ENCODE measurements at regions not wholly inside any gene's neighbourhood (a gene's known extent, or its start where the extent isn't known, plus 50 kb on each side); places are given as distances from the start of the nearest gene placed in this dataset.
A peak's percentile ranks its signal among the peaks of the same experiment; 100 is the strongest.

GRCh38 chr3:181764544-181764943, 52.8 kb downstream of the SOX2 start:
- no peak for DNase-seq

- DNase-seq, result no peak
Measured at GRCh38 chr3:181770296-181770695, 58.6 kb downstream of the SOX2 start.

DNA sequence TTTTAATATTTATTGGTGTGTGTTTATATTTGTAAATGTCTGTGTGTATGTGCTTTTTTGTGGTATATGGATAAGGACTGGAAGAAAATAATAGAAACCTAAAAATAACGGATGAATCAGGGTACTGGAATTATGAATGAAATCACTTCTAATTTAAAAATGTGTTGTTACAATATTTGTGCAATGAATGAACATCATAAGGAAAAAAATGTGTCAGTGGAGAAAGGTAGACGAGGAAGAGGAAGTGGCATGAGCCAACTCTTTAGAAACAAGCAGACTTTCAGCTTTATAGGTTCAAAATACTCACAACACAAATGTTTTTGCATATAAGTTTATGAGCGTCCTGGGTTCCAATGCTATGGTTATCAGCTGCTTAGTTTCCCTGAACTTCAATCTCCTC, 59.4 kb downstream of the SOX2 start:
- no peak for DNase-seq

DNA sequence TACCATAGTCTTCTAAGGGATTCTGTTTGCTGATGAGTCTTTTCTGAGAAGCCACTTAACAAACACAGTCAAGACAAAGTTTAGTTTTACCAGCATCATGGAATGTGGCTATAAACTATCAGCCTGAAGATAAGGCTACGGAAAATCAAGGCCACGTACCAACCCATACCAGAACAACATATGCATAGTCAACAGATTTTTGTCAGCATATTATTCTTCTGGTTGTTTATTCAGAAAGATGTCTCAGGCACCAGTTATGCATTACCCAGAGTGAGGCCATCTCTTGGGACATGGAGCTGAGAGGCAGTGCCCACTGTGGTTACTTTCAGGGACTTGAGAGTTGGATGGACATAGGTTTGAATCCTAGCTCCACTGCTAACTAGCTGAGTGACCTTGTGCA, 60.4 kb downstream of the SOX2 start:
- no peak for DNase-seq

DNA sequence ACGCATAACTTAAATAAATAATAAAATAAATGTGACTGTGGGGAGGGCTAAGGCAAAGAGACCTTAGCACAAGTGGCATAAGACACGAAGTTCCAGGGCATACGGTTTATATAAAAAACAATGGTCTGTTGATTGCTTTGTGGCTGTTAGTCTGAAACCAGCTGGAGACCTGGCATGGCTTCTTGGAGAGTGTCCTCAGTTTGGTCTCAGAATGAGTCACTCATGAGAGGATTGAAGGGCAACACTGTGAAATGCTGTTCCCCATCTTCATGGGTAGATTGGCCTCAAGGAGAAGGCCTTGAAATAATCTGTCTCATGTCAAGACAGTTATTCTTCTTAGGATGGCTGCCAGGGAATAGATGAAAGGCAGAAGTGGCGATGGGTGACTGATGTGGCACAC, 62.2 kb downstream of the SOX2 start:
- DNase-seq, result no peak

DNA sequence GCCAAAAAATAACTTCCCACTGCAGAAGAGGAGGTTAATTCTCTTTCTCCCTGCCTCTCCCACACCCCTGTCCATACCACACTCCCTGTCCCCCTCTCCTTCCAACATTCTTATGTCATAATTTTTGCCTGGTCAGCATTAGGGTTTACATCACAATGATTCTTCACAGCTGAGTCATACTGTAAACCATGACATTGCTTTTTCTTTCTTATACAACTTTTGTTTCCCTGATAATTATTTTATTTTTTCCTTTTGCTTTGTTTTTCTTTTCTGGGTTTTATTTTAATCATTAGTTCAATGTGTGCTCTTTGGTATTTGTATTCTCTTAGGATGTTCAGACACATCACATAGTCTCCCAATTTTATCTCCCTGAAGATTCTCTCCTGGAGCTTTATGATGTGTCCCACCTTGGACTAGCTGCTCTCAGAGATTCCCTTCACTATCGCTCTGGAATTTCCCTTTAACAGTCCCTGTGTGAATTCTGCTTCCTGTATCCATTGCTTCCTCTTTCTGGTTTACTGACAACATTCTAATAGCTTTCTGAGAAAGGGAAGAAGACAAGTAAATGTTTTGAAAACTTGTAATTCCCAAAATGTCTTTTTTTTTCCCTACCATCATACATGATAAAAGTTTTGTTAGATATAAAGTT, 70.7 kb downstream of the SOX2 start:
- DNase-seq, result no peak

GRCh38 chr3:181790561-181790960, 78.8 kb downstream of the SOX2 start:
- no peak for DNase-seq

- no peak for DNase-seq
Measured at GRCh38 chr3:181791056-181791955, 79.6 kb downstream of the SOX2 start.

- no peak for DNase-seq
Measured at GRCh38 chr3:181793006-181793405, 81.3 kb downstream of the SOX2 start.

- DNase-seq, result no peak
Measured at GRCh38 chr3:181794011-181794790, 82.5 kb downstream of the SOX2 start.

- no peak for DNase-seq
Measured at GRCh38 chr3:181796641-181797040, 84.9 kb downstream of the SOX2 start.

DNA sequence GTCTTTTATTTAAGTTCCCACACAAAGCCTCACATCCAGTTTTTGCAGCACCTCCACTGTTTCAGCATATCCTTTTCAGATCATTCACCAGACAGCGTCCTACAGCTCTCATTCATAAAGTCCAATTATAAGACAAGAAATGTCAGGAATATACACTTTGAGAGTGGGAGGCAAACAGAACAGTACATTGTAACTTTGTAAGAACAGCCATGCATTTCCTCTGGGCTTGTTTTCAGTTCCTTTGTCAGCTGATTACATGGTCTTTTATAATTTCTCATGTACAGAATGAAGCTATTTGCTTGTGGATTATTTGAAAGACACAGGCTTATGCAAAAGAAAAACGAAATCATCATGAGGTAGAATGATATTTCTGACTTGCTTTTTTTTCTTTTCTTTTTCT, 85.7 kb downstream of the SOX2 start:
- DNase-seq, result no peak

GRCh38 chr3:181805703-181806102, 94.0 kb downstream of the SOX2 start:
- no peak for DNase-seq

DNA sequence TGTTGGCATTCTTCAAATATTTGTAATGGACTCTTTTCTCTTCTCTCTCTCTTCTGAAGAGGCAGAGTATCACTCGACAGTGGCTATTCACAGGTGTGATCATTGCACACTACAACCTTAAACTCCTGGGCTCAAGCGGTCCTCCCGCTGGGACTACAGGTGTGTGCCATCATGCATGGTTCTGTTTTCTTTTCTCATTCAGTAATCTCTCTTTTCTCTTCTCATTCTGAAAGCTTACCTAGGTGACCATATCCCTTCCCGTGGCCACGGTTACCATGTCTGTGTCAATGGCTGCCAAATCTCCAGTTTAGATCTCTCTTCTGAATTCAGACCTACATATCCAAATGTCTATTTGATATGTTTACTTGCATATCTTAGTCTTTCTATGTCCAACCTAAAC, 96.3 kb downstream of the SOX2 start:
- no peak for DNase-seq

GRCh38 chr3:181823716-181824115, 112.0 kb downstream of the SOX2 start:
- no peak for DNase-seq

DNA sequence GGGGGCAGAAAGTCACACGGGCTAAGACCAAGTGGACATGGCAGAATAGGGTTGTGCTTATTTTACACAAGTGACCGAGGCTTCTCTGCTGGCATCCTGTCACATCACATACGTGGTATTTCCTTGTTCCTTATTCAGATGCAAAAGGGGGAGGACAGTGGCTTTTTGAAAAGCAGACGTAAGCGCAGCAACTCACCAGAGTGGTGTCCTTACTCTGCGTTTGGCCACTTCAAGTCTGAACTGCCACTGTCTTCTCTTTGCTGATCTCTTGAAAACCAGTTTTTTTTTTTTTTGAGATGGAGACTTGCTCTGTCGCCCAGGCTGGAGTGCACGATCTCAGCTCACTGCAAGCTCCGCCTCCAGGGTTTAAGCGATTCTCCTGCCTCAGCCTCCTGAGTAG, 113.2 kb downstream of the SOX2 start:
- DNase-seq, result no peak

DNA sequence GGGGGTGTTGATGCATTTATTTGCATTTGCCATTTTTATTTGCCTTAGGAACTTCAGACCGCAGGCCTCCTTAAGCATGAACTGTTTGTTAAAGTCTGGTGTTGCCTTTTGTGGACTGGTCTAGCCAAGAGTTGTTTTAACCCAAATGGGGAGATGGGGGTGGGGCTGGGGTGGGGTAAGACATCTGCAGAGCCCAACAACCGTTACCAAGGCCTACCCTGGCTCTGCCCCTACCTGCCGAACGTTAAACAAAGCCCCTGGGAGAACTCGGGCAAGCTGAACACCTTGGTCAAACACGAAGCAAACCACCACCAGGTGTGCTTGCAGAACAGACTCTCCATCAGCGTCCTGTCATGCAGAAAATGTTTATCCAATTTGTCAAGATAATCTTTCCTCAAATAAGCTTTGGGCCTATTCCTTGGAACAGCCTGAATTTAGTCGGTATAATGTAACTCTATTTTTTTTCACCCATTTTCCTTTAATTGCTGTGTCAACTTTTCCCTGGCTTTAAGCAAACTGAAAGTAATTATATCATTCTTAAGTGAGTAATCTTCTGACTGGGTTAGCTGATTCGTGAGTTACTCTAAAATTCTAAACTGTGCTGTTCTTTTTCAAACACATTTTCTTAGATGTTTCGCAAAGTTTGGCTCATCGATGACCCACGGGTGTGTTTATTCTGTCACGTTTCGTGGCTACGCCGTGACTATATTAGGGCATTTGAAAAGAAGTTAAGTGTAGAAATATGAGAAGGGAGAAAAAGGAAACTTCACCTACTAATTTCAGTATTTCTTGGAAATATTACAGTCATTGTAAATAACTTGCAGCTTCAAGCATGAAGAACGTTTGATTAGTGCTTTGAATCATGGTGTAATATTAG, 127.6 kb downstream of the SOX2 start:
- DNase-seq, result peak; percentile 84 to 86

DNA sequence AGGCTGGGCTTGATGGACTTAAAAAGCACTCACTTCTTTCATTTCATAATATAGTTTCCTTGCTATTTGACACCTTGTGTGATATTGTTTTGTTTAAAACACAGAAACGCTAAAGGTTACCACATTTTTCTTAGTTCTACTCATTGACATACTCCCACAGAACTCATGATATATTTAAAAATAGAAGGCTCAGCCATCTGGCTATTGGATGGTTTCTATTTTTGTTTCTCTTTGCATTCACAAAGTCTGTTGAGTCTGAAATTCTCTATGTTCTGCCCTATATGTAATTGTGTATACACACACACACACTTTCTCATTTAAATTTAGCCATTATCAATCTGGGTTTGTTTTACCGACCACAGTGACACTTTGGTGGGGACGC, 128.2 kb downstream of the SOX2 start:
- DNase-seq, result no peak

- DNase-seq, result no peak
Measured at GRCh38 chr3:181844211-181844610, 132.5 kb downstream of the SOX2 start.

DNA sequence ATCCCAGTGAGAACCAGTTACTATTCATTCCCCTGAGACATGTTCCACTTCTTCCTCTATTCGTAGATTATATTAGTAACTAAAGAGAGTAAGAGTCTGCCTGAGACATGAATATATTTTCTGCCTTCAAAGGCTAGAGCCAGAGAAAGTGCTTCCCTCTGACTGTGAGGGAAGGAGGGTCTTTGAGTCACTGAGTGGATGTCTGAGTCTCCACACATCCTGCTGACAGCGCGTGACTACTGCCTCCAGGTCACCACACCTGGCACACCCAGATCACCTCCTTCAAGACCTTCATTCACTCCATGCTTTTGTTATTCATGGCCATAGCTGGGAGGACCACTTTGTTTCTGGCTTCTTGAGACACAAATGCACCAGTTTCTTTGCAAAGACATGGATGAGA, 135.6 kb downstream of the SOX2 start:
- no peak for DNase-seq

GRCh38 chr3:181851063-181851462, 139.3 kb downstream of the SOX2 start:
- DNase-seq, result no peak

DNA sequence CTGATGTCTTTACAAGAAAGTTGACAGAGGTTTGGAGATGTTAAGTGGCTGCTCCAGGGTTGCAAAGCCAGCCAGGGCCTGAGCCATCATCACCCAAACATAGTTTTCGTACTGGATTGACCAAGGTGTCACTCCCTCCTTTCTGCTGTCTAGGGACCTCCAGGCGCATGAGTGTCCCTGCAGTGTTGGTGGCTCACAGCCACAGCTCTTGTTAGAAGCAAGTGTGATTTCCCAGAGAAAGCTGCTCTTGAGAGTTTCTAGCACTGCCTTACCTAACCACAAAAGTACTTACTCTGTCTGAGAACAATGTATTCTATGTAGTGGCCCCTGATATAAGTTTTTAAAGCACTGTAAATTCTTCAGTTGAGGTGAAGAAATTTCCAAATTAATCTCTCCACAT, 144.1 kb downstream of the SOX2 start:
- no peak for DNase-seq

DNA sequence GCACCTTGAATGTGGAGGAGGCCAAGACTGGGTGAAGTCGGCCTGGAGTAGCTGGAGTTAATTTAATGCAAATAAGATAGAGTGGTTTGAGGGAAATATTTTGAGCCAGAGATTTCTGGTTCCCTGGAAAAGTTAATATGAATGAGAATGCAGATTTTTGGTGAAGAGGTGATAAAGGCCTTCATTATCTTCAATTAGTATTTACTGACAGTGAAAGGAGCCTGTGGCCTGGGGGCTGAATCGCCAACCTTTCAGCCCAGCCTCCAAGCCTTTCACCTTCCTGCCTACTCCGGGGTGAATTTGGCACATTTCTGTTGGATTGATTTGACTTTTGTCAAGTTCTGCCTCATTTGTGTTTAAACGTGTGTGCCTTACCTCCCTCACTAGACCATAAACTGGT, 147.8 kb downstream of the SOX2 start:
- no peak for DNase-seq
